ENCODE measurements at regions not wholly inside any gene's neighbourhood (a gene's known extent, or its start where the extent isn't known, plus 50 kb on each side); places are given as distances from the start of the nearest gene placed in this dataset.

DNA sequence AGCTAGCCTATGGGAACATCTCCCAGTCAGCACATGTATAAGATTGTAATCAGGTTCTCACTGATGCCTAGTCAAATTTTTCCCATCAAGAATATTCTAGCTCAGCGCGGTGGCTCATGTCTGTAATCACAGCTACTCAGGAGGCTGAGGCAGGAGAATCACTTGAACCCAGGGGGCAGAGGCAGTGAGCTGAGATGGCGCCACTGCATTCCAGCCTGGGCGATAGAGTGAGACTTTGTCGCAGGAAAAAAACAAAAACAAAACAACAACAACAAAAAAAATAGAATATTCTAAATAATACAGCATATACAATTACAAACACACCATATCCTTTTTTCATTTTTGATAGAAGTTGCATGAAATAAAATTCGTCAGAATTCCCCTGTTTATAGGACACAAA is 67.5 kb upstream of the MYCN start:
- TF ChIP-seq, protein P1, sequence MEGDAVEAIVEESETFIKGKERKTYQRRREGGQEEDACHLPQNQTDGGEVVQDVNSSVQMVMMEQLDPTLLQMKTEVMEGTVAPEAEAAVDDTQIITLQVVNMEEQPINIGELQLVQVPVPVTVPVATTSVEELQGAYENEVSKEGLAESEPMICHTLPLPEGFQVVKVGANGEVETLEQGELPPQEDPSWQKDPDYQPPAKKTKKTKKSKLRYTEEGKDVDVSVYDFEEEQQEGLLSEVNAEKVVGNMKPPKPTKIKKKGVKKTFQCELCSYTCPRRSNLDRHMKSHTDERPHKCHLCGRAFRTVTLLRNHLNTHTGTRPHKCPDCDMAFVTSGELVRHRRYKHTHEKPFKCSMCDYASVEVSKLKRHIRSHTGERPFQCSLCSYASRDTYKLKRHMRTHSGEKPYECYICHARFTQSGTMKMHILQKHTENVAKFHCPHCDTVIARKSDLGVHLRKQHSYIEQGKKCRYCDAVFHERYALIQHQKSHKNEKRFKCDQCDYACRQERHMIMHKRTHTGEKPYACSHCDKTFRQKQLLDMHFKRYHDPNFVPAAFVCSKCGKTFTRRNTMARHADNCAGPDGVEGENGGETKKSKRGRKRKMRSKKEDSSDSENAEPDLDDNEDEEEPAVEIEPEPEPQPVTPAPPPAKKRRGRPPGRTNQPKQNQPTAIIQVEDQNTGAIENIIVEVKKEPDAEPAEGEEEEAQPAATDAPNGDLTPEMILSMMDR (IDR thresholded peaks at IDR 0.05) = no peak
- TF ChIP-seq EP300 (IDR thresholded peaks at IDR 0.05; ENCODE audit: low read depth) = no peak
- TF ChIP-seq POLR2A (IDR thresholded peaks at IDR 0.05) = no peak
- no peak for TF ChIP-seq POLR2AphosphoS5 (IDR thresholded peaks at IDR 0.05)

Data from transverse colon (tissue), 4 donors.